H9 (cell line): ENCODE measurements at regions not wholly inside any gene's neighbourhood (a gene's known extent, or its start where the extent isn't known, plus 50 kb on each side); places are given as distances from the start of the nearest gene placed in this dataset.

ENCODE experiments used
- DNase-seq: peaks from one replicate; pipeline ENCODE4 v3.0.0-alpha.2; 2017
- H2AFZ ChIP-seq: one replicate; pipeline ENCODE4 v1.6.1; 2013; ENCODE audit warnings: mild to moderate bottlenecking, low read length, control low read depth, moderate library complexity
- H2AK5ac ChIP-seq: 2 replicates; pipeline ENCODE4 v1.6.1; 2013; ENCODE audit warnings: low read length, control low read depth, mixed read lengths; ENCODE audit not compliant: insufficient read length
- H2BK120ac ChIP-seq: one replicate; pipeline ENCODE4 v1.6.1; 2013; ENCODE audit warnings: low read depth, mild to moderate bottlenecking, low read length, control low read depth, inconsistent platforms; ENCODE audit not compliant: poor library complexity, severe bottlenecking
- H2BK12ac ChIP-seq: 2 replicates; pipeline ENCODE4 v1.6.1; 2013; ENCODE audit warnings: low read length, control low read depth, mixed read lengths, low read depth; ENCODE audit not compliant: insufficient read length
- H2BK15ac ChIP-seq: 2 replicates; pipeline ENCODE4 v1.6.1; 2013; ENCODE audit warnings: low read depth, low read length, control low read depth
- H2BK20ac ChIP-seq: one replicate; pipeline ENCODE4 v1.6.1; 2013; ENCODE audit warnings: low read depth, mild to moderate bottlenecking, low read length, control low read depth, inconsistent platforms; ENCODE audit not compliant: poor library complexity, severe bottlenecking
- H2BK5ac ChIP-seq: 2 replicates; pipeline ENCODE4 v1.6.1; 2013; ENCODE audit warnings: low read length, control low read depth, mixed read lengths; ENCODE audit not compliant: insufficient read length
- H3K14ac ChIP-seq: 2 replicates; pipeline ENCODE4 v1.6.1; 2013; ENCODE audit warnings: low read length, control low read depth; ENCODE audit not compliant: insufficient read depth
- H3K18ac ChIP-seq: 2 replicates; pipeline ENCODE4 v1.6.1; 2013; ENCODE audit warnings: low read depth, mild to moderate bottlenecking, mixed read lengths, low read length, control low read depth; ENCODE audit not compliant: insufficient read length
- H3K23ac ChIP-seq: 2 replicates; pipeline ENCODE4 v1.6.1; 2013; ENCODE audit warnings: low read length, control low read depth, mixed read lengths, low read depth; ENCODE audit not compliant: insufficient read length
- H3K23me2 ChIP-seq: 2 replicates; pipeline ENCODE4 v1.6.1; 2013; ENCODE audit warnings: low read depth, mild to moderate bottlenecking, mixed read lengths, low read length, control low read depth; ENCODE audit not compliant: insufficient read length, poor library complexity, severe bottlenecking
- H3K27ac ChIP-seq: 2 replicates; pipeline ENCODE4 v1.5.1; 2013; ENCODE audit warnings: low read length, control low read depth, mixed read lengths, low read depth; ENCODE audit not compliant: insufficient read length
- H3K27me3 ChIP-seq: 2 replicates; pipeline ENCODE4 v1.6.1; 2013; ENCODE audit warnings: low read length, control low read depth, inconsistent platforms; ENCODE audit not compliant: insufficient read depth
- H3K4ac ChIP-seq: 2 replicates; pipeline ENCODE4 v1.6.1; 2013; ENCODE audit warnings: low read depth, mild to moderate bottlenecking, control low read depth, inconsistent platforms, low read length, moderate library complexity
- H3K4me1 ChIP-seq: 2 replicates; pipeline ENCODE4 v1.6.1; 2013; ENCODE audit warnings: low read length, control low read depth, inconsistent platforms; ENCODE audit not compliant: insufficient read depth
- H3K4me2 ChIP-seq: 2 replicates; pipeline ENCODE4 v1.6.1; 2013; ENCODE audit warnings: low read length, control low read depth, mixed read lengths; ENCODE audit not compliant: insufficient read length, insufficient read depth
- H3K56ac ChIP-seq: 2 replicates; pipeline ENCODE4 v1.6.1; 2013; ENCODE audit warnings: low read depth, mild to moderate bottlenecking, mixed read lengths, low read length, control low read depth; ENCODE audit not compliant: insufficient read length
- H3K79me1 ChIP-seq: 2 replicates; pipeline ENCODE4 v1.6.1; 2013; ENCODE audit warnings: low read depth, mild to moderate bottlenecking, moderate library complexity, low read length, control low read depth, inconsistent platforms; ENCODE audit not compliant: insufficient read depth, poor library complexity, severe bottlenecking
- H3K79me2 ChIP-seq: 2 replicates; pipeline ENCODE4 v1.6.1; 2013; ENCODE audit warnings: low read length, control low read depth, inconsistent platforms; ENCODE audit not compliant: insufficient read depth
- H3K9ac ChIP-seq: 2 replicates; pipeline ENCODE4 v1.6.1; 2013; ENCODE audit warnings: low read length, control low read depth, mixed read lengths; ENCODE audit not compliant: insufficient read length; ENCODE audit errors: extremely low read depth
- H3K9me3 ChIP-seq: one replicate; pipeline ENCODE4 v1.6.1; 2013; ENCODE audit warnings: low read depth, low read length, inconsistent platforms; ENCODE audit not compliant: control insufficient read depth
- H3T11ph ChIP-seq: one replicate; pipeline ENCODE4 v1.6.1; 2013; ENCODE audit warnings: mild to moderate bottlenecking, low read length, control low read depth, inconsistent platforms
- H4K20me1 ChIP-seq: one replicate; pipeline ENCODE4 v1.6.1; 2013; ENCODE audit not compliant: control insufficient read depth, insufficient read length, insufficient read depth
- H4K5ac ChIP-seq: 2 replicates; pipeline ENCODE4 v1.6.1; 2013; ENCODE audit warnings: low read depth, mild to moderate bottlenecking, mixed read lengths, low read length, control low read depth; ENCODE audit not compliant: insufficient read length
- H4K8ac ChIP-seq: replicated peaks from 2 replicates; pipeline ENCODE4 v1.6.1; 2013; ENCODE audit warnings: low read length, control low read depth, mixed read lengths, low read depth; ENCODE audit not compliant: insufficient read length
- H4K91ac ChIP-seq: 2 replicates; pipeline ENCODE4 v1.6.1; 2013; ENCODE audit warnings: low read depth, mild to moderate bottlenecking, moderate library complexity, mixed read lengths, low read length, control low read depth; ENCODE audit not compliant: insufficient read length
- H3K27ac Mint-ChIP-seq, 3 experiments: 2 replicates in 2 of 3; 3 replicates in 1 of 3; pipeline ENCODE4 v1.8.0; 2020 to 2021; ENCODE audit warnings: mixed read lengths in 3 of 3, mild to moderate bottlenecking in 1 of 3, moderate library complexity in 1 of 3
- H3K27me3 Mint-ChIP-seq: 2 replicates; pipeline ENCODE4 v1.8.0; 2021; ENCODE audit warnings: low read depth, mild to moderate bottlenecking, moderate library complexity, mixed read lengths
- H3K36me3 Mint-ChIP-seq, 3 experiments: 2 replicates in 2 of 3; 3 replicates in 1 of 3; pipeline ENCODE4 v1.8.0; 2020 to 2021; ENCODE audit warnings: low read depth in 3 of 3, mixed read lengths in 3 of 3; ENCODE audit not compliant: insufficient read depth in 1 of 3
- H3K4me1 Mint-ChIP-seq, 2 experiments: 2 replicates each; pipeline ENCODE4 v1.8.0; 2020; ENCODE audit warnings: mixed read lengths in 2 of 2
- H3K4me3 Mint-ChIP-seq, 2 experiments: 2 replicates in 1 of 2; 3 replicates in 1 of 2; pipeline ENCODE4 v1.8.0; 2020 to 2021; ENCODE audit warnings: mild to moderate bottlenecking in 2 of 2, mixed read lengths in 2 of 2, moderate library complexity in 1 of 2
- H3K9me3 Mint-ChIP-seq, 2 experiments: 2 replicates in 1 of 2; 3 replicates in 1 of 2; pipeline ENCODE4 v1.8.0; 2020; ENCODE audit warnings: mild to moderate bottlenecking in 2 of 2, mixed read lengths in 2 of 2, moderate library complexity in 1 of 2
- WGBS: extraction: QIAGEN DNeasy Blood & Tissue Kit; methylation state at CpG from one replicate; pipeline ENCODE4 v1.1.7; 2013; ENCODE audit warnings: missing lambda C conversion rate, low lambda C conversion rate, mixed read lengths; ENCODE audit not compliant: insufficient read length; ENCODE audit errors: extremely low coverage; 5-methylcytosine and 5-hydroxymethylcytosine counted together
- TF ChIP-seq, protein P1 (sequence below): fragments of 200-600 bp; sonication (generic); conservative IDR thresholded peaks from 3 replicates; pipeline ENCODE4 v1.8.0; 2021; ENCODE audit warnings: antibody characterized with exemption, mild to moderate bottlenecking

DNA sequence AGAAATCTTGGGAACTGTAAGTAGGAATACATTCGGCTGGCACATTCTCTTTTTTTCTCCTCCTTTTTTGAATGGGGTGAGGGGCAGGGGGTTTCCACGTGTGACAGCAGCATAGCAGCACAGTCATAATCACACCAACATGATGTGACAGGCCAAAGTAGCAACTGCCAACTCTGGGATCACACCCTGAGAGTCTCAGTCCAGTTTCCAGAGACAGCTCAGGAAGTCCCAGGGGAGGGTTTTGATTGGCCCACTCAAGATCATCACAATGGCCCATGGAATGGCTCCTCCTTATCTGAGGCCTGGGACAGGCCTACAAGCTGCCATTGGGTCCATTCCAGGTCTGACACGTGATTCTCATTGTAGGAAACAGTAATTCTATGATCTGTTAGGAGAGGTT is 207.1 kb upstream of the ASIC2 start:
- DNase-seq: no peak
- H3K79me1 ChIP-seq: no peaks in the 10 kb centered on the region
- no peak overlapping the region for H4K8ac ChIP-seq
- Mint-ChIP-seq H3K9me3 (no peaks in the 10 kb centered on the region), H3K36me3 (no peaks in the 10 kb centered on the region), H3K27ac (no peak overlapping the region), H3K4me1 (no peaks in the 10 kb centered on the region), H3K4me3 (no peak overlapping the region), H3K27me3 (peaks cover 21% of the 10 kb centered on the region)
- no peak overlapping the region for H2AK5ac ChIP-seq
- H3K56ac ChIP-seq: no peak overlapping the region
- no peaks in the 10 kb centered on the region for H4K20me1 ChIP-seq
- H3K79me2 ChIP-seq: no peaks in the 10 kb centered on the region
- H2AFZ ChIP-seq: no peak overlapping the region
- H4K5ac ChIP-seq: no peak overlapping the region
- no peak overlapping the region for H4K91ac ChIP-seq
- no peak overlapping the region for H3K9ac ChIP-seq
- no peak overlapping the region for H3K4ac ChIP-seq
- peaks cover 2% of the 10 kb centered on the region; the same call in 1 of the 2 replicates for H3K27me3 ChIP-seq
- no peak overlapping the region for H3T11ph ChIP-seq
- no CpG with 5 or more reads among the region's 3 CpGs for whole genome bisulfite sequencing
- no peak overlapping the region for H3K18ac ChIP-seq
- no peak overlapping the region for H2BK20ac ChIP-seq
- H2BK5ac ChIP-seq: no peak overlapping the region
- no peak overlapping the region for H2BK15ac ChIP-seq
- H3K4me2 ChIP-seq: no peak overlapping the region
- no peak overlapping the region for H3K27ac ChIP-seq
- TF ChIP-seq, protein P1, sequence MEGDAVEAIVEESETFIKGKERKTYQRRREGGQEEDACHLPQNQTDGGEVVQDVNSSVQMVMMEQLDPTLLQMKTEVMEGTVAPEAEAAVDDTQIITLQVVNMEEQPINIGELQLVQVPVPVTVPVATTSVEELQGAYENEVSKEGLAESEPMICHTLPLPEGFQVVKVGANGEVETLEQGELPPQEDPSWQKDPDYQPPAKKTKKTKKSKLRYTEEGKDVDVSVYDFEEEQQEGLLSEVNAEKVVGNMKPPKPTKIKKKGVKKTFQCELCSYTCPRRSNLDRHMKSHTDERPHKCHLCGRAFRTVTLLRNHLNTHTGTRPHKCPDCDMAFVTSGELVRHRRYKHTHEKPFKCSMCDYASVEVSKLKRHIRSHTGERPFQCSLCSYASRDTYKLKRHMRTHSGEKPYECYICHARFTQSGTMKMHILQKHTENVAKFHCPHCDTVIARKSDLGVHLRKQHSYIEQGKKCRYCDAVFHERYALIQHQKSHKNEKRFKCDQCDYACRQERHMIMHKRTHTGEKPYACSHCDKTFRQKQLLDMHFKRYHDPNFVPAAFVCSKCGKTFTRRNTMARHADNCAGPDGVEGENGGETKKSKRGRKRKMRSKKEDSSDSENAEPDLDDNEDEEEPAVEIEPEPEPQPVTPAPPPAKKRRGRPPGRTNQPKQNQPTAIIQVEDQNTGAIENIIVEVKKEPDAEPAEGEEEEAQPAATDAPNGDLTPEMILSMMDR: no peak
- no peak overlapping the region for H2BK12ac ChIP-seq
- no peak overlapping the region for H3K14ac ChIP-seq
- no peaks in the 10 kb centered on the region for H3K4me1 ChIP-seq
- H3K23me2 ChIP-seq: no peaks in the 10 kb centered on the region
- H2BK120ac ChIP-seq: no peak overlapping the region
- H3K9me3 ChIP-seq: no peaks in the 10 kb centered on the region
- H3K23ac ChIP-seq: no peak overlapping the region
